ENCODE measurements at regions not wholly inside any gene's neighbourhood (a gene's known extent, or its start where the extent isn't known, plus 50 kb on each side); places are given as distances from the start of the nearest gene placed in this dataset.

DNA sequence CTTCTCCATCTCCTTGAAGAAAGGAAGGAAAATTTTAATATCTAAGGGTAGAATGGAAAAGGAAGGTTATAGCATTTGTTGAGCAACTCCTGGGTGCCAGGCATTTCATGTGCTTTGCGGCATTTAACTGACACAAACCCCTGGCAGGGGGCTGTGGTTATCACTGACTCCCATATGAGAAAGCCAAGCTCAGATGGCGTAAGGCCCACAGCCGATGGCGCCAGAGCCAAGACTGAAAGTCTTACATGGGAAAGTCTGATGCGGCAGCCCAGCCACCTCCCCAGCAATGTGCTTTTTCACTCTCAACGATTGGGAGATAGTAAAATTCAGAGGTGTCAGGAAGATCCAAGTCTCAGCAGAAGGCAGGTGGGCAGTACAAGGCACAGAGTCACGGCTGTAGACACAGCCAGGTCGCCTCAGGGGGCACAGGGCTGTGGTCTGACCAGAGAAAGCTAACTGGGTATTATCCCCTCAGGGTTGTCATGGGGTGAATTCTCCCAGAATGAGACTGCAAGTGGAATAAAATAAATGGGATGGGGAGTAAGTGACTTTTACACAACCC lies 324.2 kb upstream of the NCKAP5 start:
- TF ChIP-seq, protein P1, sequence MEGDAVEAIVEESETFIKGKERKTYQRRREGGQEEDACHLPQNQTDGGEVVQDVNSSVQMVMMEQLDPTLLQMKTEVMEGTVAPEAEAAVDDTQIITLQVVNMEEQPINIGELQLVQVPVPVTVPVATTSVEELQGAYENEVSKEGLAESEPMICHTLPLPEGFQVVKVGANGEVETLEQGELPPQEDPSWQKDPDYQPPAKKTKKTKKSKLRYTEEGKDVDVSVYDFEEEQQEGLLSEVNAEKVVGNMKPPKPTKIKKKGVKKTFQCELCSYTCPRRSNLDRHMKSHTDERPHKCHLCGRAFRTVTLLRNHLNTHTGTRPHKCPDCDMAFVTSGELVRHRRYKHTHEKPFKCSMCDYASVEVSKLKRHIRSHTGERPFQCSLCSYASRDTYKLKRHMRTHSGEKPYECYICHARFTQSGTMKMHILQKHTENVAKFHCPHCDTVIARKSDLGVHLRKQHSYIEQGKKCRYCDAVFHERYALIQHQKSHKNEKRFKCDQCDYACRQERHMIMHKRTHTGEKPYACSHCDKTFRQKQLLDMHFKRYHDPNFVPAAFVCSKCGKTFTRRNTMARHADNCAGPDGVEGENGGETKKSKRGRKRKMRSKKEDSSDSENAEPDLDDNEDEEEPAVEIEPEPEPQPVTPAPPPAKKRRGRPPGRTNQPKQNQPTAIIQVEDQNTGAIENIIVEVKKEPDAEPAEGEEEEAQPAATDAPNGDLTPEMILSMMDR (conservative IDR thresholded peaks at IDR 0.05; ENCODE audit: low read depth in 2 of 2) = no peak
- TF ChIP-seq POLR2AphosphoS5 (IDR thresholded peaks at IDR 0.05; ENCODE audit: low read depth) = no peak
- no peak for TF ChIP-seq EZH2 (IDR thresholded peaks at IDR 0.05; ENCODE audit: low read depth, unreplicated experiment)
- TF ChIP-seq ZNF331 (CRISPR knock-in tag; IDR thresholded peaks at IDR 0.05; ENCODE audit: low read depth) = no peak
- TF ChIP-seq, protein P2, sequence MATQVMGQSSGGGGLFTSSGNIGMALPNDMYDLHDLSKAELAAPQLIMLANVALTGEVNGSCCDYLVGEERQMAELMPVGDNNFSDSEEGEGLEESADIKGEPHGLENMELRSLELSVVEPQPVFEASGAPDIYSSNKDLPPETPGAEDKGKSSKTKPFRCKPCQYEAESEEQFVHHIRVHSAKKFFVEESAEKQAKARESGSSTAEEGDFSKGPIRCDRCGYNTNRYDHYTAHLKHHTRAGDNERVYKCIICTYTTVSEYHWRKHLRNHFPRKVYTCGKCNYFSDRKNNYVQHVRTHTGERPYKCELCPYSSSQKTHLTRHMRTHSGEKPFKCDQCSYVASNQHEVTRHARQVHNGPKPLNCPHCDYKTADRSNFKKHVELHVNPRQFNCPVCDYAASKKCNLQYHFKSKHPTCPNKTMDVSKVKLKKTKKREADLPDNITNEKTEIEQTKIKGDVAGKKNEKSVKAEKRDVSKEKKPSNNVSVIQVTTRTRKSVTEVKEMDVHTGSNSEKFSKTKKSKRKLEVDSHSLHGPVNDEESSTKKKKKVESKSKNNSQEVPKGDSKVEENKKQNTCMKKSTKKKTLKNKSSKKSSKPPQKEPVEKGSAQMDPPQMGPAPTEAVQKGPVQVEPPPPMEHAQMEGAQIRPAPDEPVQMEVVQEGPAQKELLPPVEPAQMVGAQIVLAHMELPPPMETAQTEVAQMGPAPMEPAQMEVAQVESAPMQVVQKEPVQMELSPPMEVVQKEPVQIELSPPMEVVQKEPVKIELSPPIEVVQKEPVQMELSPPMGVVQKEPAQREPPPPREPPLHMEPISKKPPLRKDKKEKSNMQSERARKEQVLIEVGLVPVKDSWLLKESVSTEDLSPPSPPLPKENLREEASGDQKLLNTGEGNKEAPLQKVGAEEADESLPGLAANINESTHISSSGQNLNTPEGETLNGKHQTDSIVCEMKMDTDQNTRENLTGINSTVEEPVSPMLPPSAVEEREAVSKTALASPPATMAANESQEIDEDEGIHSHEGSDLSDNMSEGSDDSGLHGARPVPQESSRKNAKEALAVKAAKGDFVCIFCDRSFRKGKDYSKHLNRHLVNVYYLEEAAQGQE (IDR thresholded peaks at IDR 0.05; ENCODE audit: unreplicated experiment) = no peak
- no peak for TF ChIP-seq JUNB (IDR thresholded peaks at IDR 0.05; ENCODE audit: unreplicated experiment)
- TF ChIP-seq EZH2phosphoT487 (IDR thresholded peaks at IDR 0.05; ENCODE audit: unreplicated experiment) = no peak
- no peak for TF ChIP-seq CREB1 (CRISPR knock-in tag; IDR thresholded peaks at IDR 0.05; ENCODE audit: low read depth)
- TF ChIP-seq STAT1 (IDR thresholded peaks at IDR 0.05; ENCODE audit: unreplicated experiment) = no peak

All from GM23338 (cell line).